Activated CD8-positive, alpha-beta T cell treated with anti-CD3 and anti-CD28 coated beads, Interleukin-2, amount 10 ng/mL, durations not matched to agents 7 days and 5 days (primary cell): ENCODE measurements at regions not wholly inside any gene's neighbourhood (a gene's known extent, or its start where the extent isn't known, plus 50 kb on each side); places are given as distances from the start of the nearest gene placed in this dataset.
A peak's percentile ranks its signal among the peaks of the same experiment; 100 is the strongest.
"Not testable (repeated sequence)": the region's sequence is repeated elsewhere in the genome, so short reads cannot be mapped to it uniquely, and the experiment has no call there.

ENCODE experiments used
- ATAC-seq: fragments of 150-1000 bp; cut with Tn5 transposase; one replicate; pipeline ENCODE4 v1.10.0; 2021; ENCODE audit warnings: moderate library complexity
- CTCF ChIA-PET: fragments of 350-600 bp; sonication (Branson Sonifier 250); formaldehyde crosslinking; loops from one replicate; lab custom pipeline; 2021; ENCODE audit warnings: antibody characterized with exemption; lab: Charles Lee
- POLR2A ChIA-PET: fragments of 350-600 bp; sonication (Branson Sonifier 250); formaldehyde crosslinking; loops from one replicate; lab custom pipeline; 2021; ENCODE audit warnings: antibody characterized with exemption; lab: Charles Lee
- DNase-seq: peaks from one replicate; pipeline ENCODE4 v3.0.0-alpha.2; 2020
- H3K27ac Mint-ChIP-seq: one replicate; pipeline ENCODE4 v1.8.0; 2021; ENCODE audit warnings: mild to moderate bottlenecking, mixed read lengths
- H3K27me3 Mint-ChIP-seq: one replicate; pipeline ENCODE4 v1.8.0; 2021; ENCODE audit warnings: low read depth, mixed read lengths
- H3K36me3 Mint-ChIP-seq: one replicate; pipeline ENCODE4 v1.8.0; 2021; ENCODE audit warnings: low read depth, mixed read lengths
- H3K4me1 Mint-ChIP-seq: one replicate; pipeline ENCODE4 v1.8.0; 2021; ENCODE audit warnings: low read depth, mixed read lengths
- H3K4me3 Mint-ChIP-seq: one replicate; pipeline ENCODE4 v1.8.0; 2021; ENCODE audit warnings: mild to moderate bottlenecking, mixed read lengths
- H3K9me3 Mint-ChIP-seq: one replicate; pipeline ENCODE4 v1.8.0; 2022; ENCODE audit warnings: mixed read lengths; ENCODE audit not compliant: insufficient read depth

GRCh38 chr16:31712064-31712540 is 161.5 kb upstream of the ZNF267 start:
- H3K4me3 Mint-ChIP-seq: peak overlapping the region; percentile 15
- H3K36me3 Mint-ChIP-seq: peaks cover 69% of the 10 kb centered on the region
- ChIA-PET CTCF (interaction anchor here (0.7 to 3.8 kb wide), 2 partner anchors 10 to 16 kb away, joined by 3 to 21 read pairs; no protein-coding TSS in a partner anchor), POLR2A (interaction anchor here (1.0 to 5.3 kb wide), 7 partner anchors 9 to 532 kb away, joined by 3 to 80 read pairs (median 15); partner anchors contain the start of genes FUS, RUSF1 and ZNF267)
- DNase-seq (no peak), ATAC-seq (no peak)
- H3K27me3 Mint-ChIP-seq: no peaks in the 10 kb centered on the region
- peaks cover 11% of the 10 kb centered on the region for H3K9me3 Mint-ChIP-seq
- H3K4me1 Mint-ChIP-seq: peaks cover 62% of the 10 kb centered on the region
- peak overlapping the region; percentile 72 for H3K27ac Mint-ChIP-seq

GRCh38 chr16:31713071-31713944 is 160.3 kb upstream of the ZNF267 start:
- Mint-ChIP-seq H3K27ac (peak overlapping the region; percentile 99), H3K27me3 (no peaks in the 10 kb centered on the region), H3K4me3 (peak overlapping the region; percentile 98), H3K36me3 (peaks cover 69% of the 10 kb centered on the region), H3K4me1 (peaks cover 61% of the 10 kb centered on the region), H3K9me3 (peaks cover 11% of the 10 kb centered on the region)
- DNase-seq: peak; percentile 96
- ChIA-PET POLR2A (interaction anchor here (0.5 to 5.3 kb wide), 22 partner anchors 9 to 535 kb away, joined by 3 to 80 read pairs (median 4); partner anchors contain the start of genes ARMC5, FUS, RUSF1 and ZNF267), CTCF (interaction anchor here (0.8 to 3.8 kb wide), 6 partner anchors 9 to 570 kb away, joined by 3 to 23 read pairs (median 7); no protein-coding TSS in a partner anchor)
- ATAC-seq: peak; percentile 93

GRCh38 chr16:31713945-31714902 is 159.4 kb upstream of the ZNF267 start:
- no peaks in the 10 kb centered on the region for H3K27me3 Mint-ChIP-seq
- peak overlapping the region; percentile 99 for H3K27ac Mint-ChIP-seq
- H3K4me3 Mint-ChIP-seq: peak overlapping the region; percentile 98
- no peak for ATAC-seq
- peaks cover 11% of the 10 kb centered on the region for H3K9me3 Mint-ChIP-seq
- H3K4me1 Mint-ChIP-seq: peaks cover 58% of the 10 kb centered on the region
- H3K36me3 Mint-ChIP-seq: peaks cover 70% of the 10 kb centered on the region
- DNase-seq: no peak
- ChIA-PET CTCF (interaction anchor here (1.8 to 3.8 kb wide), 4 partner anchors 12 to 254 kb away, joined by 6 to 23 read pairs (median 16); no protein-coding TSS in a partner anchor), POLR2A (interaction anchor here (0.6 to 5.3 kb wide), 13 partner anchors 8 to 258 kb away, joined by 3 to 80 read pairs (median 6); partner anchors contain the start of genes RUSF1 and ZNF267)

- POLR2A ChIA-PET: interaction anchor here (0.6 to 5.3 kb wide), 6 partner anchors 8 to 207 kb away, joined by 3 to 80 read pairs (median 6); partner anchors contain the start of genes RUSF1 and ZNF267
- peaks cover 70% of the 10 kb centered on the region for H3K36me3 Mint-ChIP-seq
- no peak for DNase-seq
Measured at GRCh38 chr16:31714903-31715504, 158.6 kb upstream of the ZNF267 start.

GRCh38 chr16:31715915-31716314 is 157.7 kb upstream of the ZNF267 start:
- Mint-ChIP-seq H3K4me1 (peaks cover 58% of the 10 kb centered on the region), H3K36me3 (peaks cover 77% of the 10 kb centered on the region), H3K27me3 (no peaks in the 10 kb centered on the region), H3K4me3 (no peak overlapping the region), H3K9me3 (peaks cover 16% of the 10 kb centered on the region), H3K27ac (no peak overlapping the region)
- ChIA-PET POLR2A (interaction anchor here (2.1 kb wide), 1 partner anchor 158 kb away, joined by 5 read pairs; the partner anchor contains the start of gene ZNF267), CTCF (interaction anchor here (1.8 kb wide), 1 partner anchor 20 kb away, joined by 6 read pairs; no protein-coding TSS in a partner anchor)
- DNase-seq (no peak), ATAC-seq (no peak)

More at GRCh38 chr16:31714903-31715504, 158.6 kb upstream of the ZNF267 start:
- Mint-ChIP-seq H3K27me3 (no peaks in the 10 kb centered on the region), H3K4me1 (peaks cover 58% of the 10 kb centered on the region), H3K27ac (peak overlapping the region; percentile 99), H3K9me3 (peaks cover 11% of the 10 kb centered on the region), H3K4me3 (peak overlapping the region; percentile 98)
- CTCF ChIA-PET: interaction anchor here (1.8 to 3.8 kb wide), 4 partner anchors 13 to 255 kb away, joined by 6 to 23 read pairs (median 16); no protein-coding TSS in a partner anchor
- no peak for ATAC-seq

GRCh38 chr16:31718998-31719397 is 154.6 kb upstream of the ZNF267 start:
- Mint-ChIP-seq H3K36me3 (peaks cover 84% of the 10 kb centered on the region), H3K27ac (no peak overlapping the region), H3K9me3 (peaks cover 21% of the 10 kb centered on the region), H3K27me3 (no peaks in the 10 kb centered on the region), H3K4me3 (no peak overlapping the region), H3K4me1 (peaks cover 40% of the 10 kb centered on the region)
- ChIA-PET CTCF (no interaction called here), POLR2A (no interaction called here)
- ATAC-seq: no peak
- no peak for DNase-seq

GRCh38 chr16:31727553-31727952 is 146.1 kb upstream of the ZNF267 start:
- Mint-ChIP-seq H3K4me1 (peaks cover 9% of the 10 kb centered on the region), H3K27ac (no peak overlapping the region), H3K36me3 (peaks cover 85% of the 10 kb centered on the region), H3K9me3 (peaks cover 53% of the 10 kb centered on the region), H3K27me3 (no peaks in the 10 kb centered on the region), H3K4me3 (no peak overlapping the region)
- POLR2A ChIA-PET: no interaction called here
- CTCF ChIA-PET: no interaction called here
- DNase-seq (no peak), ATAC-seq (no peak)

- DNase-seq (no peak), ATAC-seq (no peak)
- Mint-ChIP-seq H3K36me3 (peaks cover 85% of the 10 kb centered on the region), H3K27ac (no peak overlapping the region), H3K4me3 (no peak overlapping the region), H3K9me3 (peaks cover 56% of the 10 kb centered on the region), H3K27me3 (no peaks in the 10 kb centered on the region), H3K4me1 (no peaks in the 10 kb centered on the region)
- POLR2A ChIA-PET: no interaction called here
- CTCF ChIA-PET: no interaction called here
Measured at GRCh38 chr16:31734265-31734664, 139.3 kb upstream of the ZNF267 start.

- POLR2A ChIA-PET, H3K4me3 Mint-ChIP-seq, H3K4me1 Mint-ChIP-seq, ATAC-seq, DNase-seq, H3K27me3 Mint-ChIP-seq, H3K27ac Mint-ChIP-seq, CTCF ChIA-PET: not testable (repeated sequence)
- Mint-ChIP-seq H3K36me3 (peaks cover 93% of the 10 kb centered on the region), H3K9me3 (peaks cover 70% of the 10 kb centered on the region)
Measured at GRCh38 chr16:31745098-31745497, 128.5 kb upstream of the ZNF267 start.

- Mint-ChIP-seq H3K27ac (no peak overlapping the region), H3K9me3 (peaks cover 68% of the 10 kb centered on the region), H3K27me3 (no peaks in the 10 kb centered on the region), H3K4me1 (no peaks in the 10 kb centered on the region), H3K4me3 (no peak overlapping the region), H3K36me3 (peaks cover 91% of the 10 kb centered on the region)
- ATAC-seq (no peak), DNase-seq (no peak)
- POLR2A ChIA-PET: no interaction called here
- CTCF ChIA-PET: no interaction called here
Measured at GRCh38 chr16:31745900-31746299, 127.7 kb upstream of the ZNF267 start.
